Retinal pigment epithelial cell (primary cell): ENCODE measurements at regions not wholly inside any gene's neighbourhood (a gene's known extent, or its start where the extent isn't known, plus 50 kb on each side); places are given as distances from the start of the nearest gene placed in this dataset.

Experiments used
- DNase-seq: peaks from one replicate; pipeline ENCODE4 v3.0.0-alpha.2; 2010; ENCODE audit warnings: low read depth
- H3K4me3 ChIP-seq: 2 replicates; pipeline ENCODE4 v1.5.1; 2011; ENCODE audit warnings: mild to moderate bottlenecking, low read length, control low read depth, moderate library complexity
- TF ChIP-seq, protein P1 (sequence below): conservative IDR thresholded peaks from 2 replicates; pipeline ENCODE4 v1.5.1; 2011; ENCODE audit warnings: low read depth, low read length, control low read depth, inconsistent platforms

DNA sequence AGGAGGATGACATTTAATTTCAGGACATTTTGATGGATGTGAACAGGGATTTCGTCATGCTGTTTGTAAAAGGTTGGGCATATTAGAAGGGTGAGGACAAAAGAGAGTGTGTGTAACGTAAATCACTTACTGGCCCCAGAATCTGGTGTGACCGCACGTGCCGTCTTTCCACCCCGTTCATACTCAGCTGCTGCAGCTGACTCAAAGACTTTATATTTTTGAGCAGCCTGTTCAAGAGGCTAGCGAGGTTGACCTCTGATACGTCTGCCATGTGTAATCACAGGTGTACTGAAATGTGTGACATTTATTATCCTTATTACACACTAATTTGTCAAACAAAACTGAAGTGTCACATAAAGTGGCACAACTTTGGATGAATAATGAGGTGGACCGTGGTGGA is 66.5 kb upstream of the ERRFI1 start:
- TF ChIP-seq, protein P1, sequence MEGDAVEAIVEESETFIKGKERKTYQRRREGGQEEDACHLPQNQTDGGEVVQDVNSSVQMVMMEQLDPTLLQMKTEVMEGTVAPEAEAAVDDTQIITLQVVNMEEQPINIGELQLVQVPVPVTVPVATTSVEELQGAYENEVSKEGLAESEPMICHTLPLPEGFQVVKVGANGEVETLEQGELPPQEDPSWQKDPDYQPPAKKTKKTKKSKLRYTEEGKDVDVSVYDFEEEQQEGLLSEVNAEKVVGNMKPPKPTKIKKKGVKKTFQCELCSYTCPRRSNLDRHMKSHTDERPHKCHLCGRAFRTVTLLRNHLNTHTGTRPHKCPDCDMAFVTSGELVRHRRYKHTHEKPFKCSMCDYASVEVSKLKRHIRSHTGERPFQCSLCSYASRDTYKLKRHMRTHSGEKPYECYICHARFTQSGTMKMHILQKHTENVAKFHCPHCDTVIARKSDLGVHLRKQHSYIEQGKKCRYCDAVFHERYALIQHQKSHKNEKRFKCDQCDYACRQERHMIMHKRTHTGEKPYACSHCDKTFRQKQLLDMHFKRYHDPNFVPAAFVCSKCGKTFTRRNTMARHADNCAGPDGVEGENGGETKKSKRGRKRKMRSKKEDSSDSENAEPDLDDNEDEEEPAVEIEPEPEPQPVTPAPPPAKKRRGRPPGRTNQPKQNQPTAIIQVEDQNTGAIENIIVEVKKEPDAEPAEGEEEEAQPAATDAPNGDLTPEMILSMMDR: no peak
- no peak overlapping the region for H3K4me3 ChIP-seq
- no peak for DNase-seq

DNA sequence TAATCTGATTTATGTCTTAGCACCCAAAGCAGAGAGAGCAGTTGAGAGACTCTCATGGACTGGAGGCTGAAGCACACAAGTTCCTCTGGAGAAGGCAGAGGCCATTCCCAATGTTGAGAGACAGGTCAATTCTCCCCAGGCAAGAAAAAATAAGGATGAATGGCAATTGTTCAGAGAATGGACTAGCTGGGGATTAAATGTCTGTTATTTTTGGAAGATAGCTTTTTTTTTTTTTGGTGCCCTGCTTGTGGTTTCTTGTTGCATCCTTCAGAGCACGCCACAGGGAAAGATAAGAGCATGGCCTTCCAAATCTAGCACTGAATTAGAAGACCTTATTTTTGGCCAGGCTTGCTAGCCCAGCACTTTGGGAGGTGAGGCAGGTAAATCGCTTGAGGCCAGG is 65.6 kb upstream of the ERRFI1 start:
- TF ChIP-seq, protein P1: no peak
- DNase-seq: no peak
- H3K4me3 ChIP-seq: no peak overlapping the region

DNA sequence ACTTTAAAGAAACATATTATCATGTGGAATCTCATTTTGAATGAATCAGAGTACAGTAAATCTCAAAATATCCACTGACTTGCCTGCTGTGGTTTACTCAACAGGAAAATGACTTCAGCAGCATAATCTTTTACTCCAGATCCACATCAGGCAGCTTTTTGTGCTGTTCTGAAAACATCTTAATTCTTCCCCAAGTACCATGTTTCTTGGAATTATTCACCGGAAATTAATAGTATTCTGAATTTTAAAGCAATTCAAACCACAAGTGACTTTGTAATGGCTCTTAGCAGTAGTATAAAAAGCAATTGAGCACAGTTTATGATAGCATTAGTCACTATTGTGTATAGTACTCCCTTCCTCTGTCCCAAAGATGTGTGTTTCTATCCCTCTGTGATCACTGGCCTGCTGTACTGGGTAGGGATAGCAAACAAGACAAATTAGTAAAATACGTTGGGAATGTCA is 64.2 kb upstream of the ERRFI1 start:
- DNase-seq: peak; percentile 62
- TF ChIP-seq, protein P1: no peak
- no peak overlapping the region for H3K4me3 ChIP-seq

DNA sequence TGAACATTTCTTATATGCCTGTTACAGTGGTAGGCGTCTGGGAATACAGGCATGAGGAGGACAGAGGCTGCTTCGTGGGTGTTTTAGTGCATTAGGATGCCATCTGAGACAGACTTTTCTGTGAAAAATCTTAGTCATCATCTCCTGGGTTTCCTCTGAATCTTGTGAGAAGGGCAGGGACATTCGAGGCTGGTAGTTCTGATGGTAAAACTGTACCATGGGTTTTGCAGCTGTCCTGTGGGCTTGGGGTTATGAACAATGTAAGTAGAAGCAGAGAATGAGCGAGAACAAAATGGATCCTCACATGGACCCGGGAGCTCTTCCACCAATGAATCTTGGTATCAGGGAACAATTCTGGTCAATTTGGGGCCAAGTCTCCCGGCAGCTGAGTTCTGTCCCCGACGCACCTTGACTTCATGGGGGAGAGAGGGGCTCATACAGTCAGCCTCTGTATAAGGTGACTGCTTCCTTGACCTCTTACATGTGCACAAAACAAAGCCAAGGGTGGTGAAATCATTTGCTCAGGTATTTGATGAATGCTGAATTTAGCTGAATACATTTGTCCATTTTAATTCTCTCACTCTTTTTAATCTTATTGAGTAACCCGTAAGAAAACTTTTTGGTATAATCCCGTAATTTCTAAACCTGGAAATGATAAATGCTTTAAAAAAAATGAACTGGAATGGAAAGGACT is 63.6 kb upstream of the ERRFI1 start:
- no peak for DNase-seq
- no peak overlapping the region for H3K4me3 ChIP-seq
- TF ChIP-seq, protein P1: no peak

DNA sequence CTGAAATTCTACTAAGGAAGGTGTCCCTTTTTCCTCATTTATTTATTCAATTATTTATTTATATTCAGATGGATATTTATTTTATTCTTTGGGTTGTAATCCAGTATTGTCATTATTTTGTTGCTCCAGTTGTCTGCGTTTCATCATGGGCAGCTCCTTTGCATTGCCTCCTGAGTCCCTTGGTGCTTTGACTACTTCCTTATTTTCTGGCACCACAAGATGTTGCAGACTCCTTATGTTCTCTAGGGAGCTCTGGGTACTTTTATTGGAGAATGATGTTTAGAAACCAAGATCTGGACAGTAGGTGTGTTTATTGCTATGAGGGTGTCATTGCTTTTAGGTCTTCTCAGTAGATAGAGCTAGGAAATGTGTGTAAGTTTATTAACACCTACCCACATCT is 59.9 kb upstream of the ERRFI1 start:
- no peak for DNase-seq
- no peak overlapping the region for H3K4me3 ChIP-seq
- TF ChIP-seq, protein P1: no peak

DNA sequence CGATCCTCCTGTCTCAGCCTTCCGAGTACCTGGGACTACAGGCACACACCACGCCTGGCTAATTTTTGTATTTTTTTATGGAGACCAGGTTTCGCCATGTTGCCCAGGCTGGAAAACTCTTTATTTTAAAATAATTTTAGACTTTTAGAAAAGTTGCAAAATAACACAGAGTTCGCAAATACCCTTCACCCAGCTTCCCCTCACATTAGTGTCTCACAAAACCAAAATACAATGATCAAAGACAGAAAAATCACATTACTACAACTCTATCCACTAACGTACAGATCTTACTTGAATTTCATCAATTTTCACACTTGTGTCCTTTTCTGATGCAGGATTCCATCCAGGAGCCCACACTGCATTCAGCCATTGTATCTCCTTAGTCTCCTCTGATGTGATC is 58.8 kb upstream of the ERRFI1 start:
- H3K4me3 ChIP-seq: no peak overlapping the region
- no peak for DNase-seq
- TF ChIP-seq, protein P1: no peak

DNA sequence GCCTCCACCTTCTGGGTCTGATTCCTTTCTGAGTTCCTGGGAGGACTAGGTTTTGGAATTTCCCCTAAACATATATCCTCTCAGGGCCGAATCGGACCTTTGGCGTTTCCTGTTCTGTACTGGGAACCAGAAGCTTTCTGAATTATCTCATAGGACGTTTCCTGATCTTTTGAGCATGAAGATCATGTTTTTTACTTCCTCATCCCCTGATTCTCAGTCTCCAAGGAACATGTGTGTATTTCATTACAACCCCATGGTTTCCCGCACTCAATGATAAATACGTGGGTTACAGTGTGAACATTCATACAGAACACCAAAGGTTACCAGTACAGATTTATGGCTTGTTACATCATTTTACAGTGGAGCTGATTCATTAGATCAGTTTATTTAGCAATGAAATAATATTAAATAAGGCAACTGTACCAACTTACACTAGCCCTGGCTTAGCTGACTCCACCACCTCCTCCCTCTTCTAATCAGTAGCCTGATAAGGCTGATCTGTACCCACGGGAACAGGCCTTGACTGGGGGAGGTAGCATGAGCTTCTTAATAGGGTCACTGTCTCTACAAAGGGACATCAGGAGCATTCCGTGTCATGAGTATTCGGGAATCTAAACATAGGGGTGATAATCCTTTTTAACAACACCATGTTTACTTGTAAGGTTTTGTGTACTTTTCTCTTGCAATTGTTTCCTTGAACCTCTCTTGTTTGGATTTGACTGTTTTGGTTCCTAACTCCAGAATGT is 57.8 kb upstream of the ERRFI1 start:
- H3K4me3 ChIP-seq: no peak overlapping the region
- TF ChIP-seq, protein P1: no peak
- DNase-seq: no peak
